ENCODE measurements at regions not wholly inside any gene's neighbourhood (a gene's known extent, or its start where the extent isn't known, plus 50 kb on each side); places are given as distances from the start of the nearest gene placed in this dataset.

GRCh38 chr4:106430797-106431196 lies 62.2 kb upstream of the GIMD1 start:
- TF ChIP-seq, protein P1, sequence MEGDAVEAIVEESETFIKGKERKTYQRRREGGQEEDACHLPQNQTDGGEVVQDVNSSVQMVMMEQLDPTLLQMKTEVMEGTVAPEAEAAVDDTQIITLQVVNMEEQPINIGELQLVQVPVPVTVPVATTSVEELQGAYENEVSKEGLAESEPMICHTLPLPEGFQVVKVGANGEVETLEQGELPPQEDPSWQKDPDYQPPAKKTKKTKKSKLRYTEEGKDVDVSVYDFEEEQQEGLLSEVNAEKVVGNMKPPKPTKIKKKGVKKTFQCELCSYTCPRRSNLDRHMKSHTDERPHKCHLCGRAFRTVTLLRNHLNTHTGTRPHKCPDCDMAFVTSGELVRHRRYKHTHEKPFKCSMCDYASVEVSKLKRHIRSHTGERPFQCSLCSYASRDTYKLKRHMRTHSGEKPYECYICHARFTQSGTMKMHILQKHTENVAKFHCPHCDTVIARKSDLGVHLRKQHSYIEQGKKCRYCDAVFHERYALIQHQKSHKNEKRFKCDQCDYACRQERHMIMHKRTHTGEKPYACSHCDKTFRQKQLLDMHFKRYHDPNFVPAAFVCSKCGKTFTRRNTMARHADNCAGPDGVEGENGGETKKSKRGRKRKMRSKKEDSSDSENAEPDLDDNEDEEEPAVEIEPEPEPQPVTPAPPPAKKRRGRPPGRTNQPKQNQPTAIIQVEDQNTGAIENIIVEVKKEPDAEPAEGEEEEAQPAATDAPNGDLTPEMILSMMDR (IDR thresholded peaks at IDR 0.05 in 2 of 3, conservative IDR thresholded peaks at IDR 0.05 in 1 of 3; ENCODE audit: control insufficient read depth in 2 of 3, extremely low read depth in 1 of 3, insufficient read depth in 1 of 3, low read depth in 3 of 3, low read length in 3 of 3): no peak
- TF ChIP-seq YBX1 (IDR thresholded peaks at IDR 0.05): no peak
